Lower lobe of right lung (tissue), 2 donors: ENCODE measurements at regions not wholly inside any gene's neighbourhood (a gene's known extent, or its start where the extent isn't known, plus 50 kb on each side); places are given as distances from the start of the nearest gene placed in this dataset.

Experiments
- ATAC-seq, 2 donors: fragments of 200-7000 bp; cut with Tn5 transposase; one replicate each; pipeline ENCODE4 v1.9.1; 2020 to 2022; ENCODE audit warnings: mild to moderate bottlenecking in 2 of 2, moderate library complexity in 2 of 2
- DNase-seq: peaks from one replicate; pipeline ENCODE4 v3.0.0-alpha.2; 2020
- H3K27ac ChIP-seq: fragments of 200-600 bp; one replicate; pipeline ENCODE4 v1.8.0; 2022
- H3K27me3 ChIP-seq: fragments of 200-600 bp; one replicate; pipeline ENCODE4 v1.8.0; 2022; ENCODE audit warnings: low read depth
- H3K36me3 ChIP-seq: fragments of 200-600 bp; one replicate; pipeline ENCODE4 v1.8.0; 2022; ENCODE audit warnings: mild to moderate bottlenecking
- H3K4me1 ChIP-seq: fragments of 200-600 bp; one replicate; pipeline ENCODE4 v1.8.0; 2022
- H3K4me3 ChIP-seq: fragments of 200-600 bp; one replicate; pipeline ENCODE4 v1.8.0; 2022; ENCODE audit warnings: mild to moderate bottlenecking
- H3K9me3 ChIP-seq: fragments of 200-600 bp; one replicate; pipeline ENCODE4 v1.8.0; 2022
- CTCF ChIP-seq: fragments of 200-600 bp; IDR thresholded peaks from one replicate; pipeline ENCODE4 v1.8.0; 2022; ENCODE audit warnings: antibody characterized with exemption, mild to moderate bottlenecking
- intact Hi-C: fragments of 100-400 bp; cut with DNase I; formaldehyde crosslinking; loops from one replicate; pipeline ENCODE4 v1.11.0; 2022
- donor health status: DM: no; HTN: yes; CAD: no; lungs with severe emphysema.

- Histone ChIP-seq H3K27ac (no peak overlapping the region), H3K27me3 (no peaks in the 10 kb centered on the region), H3K4me1 (no peaks in the 10 kb centered on the region), H3K36me3 (no peaks in the 10 kb centered on the region), H3K4me3 (no peak overlapping the region), H3K9me3 (no peaks in the 10 kb centered on the region)
- intact Hi-C loops = no loop called here
- ATAC-seq = no peak
- TF ChIP-seq CTCF = no peak
- no peak for DNase-seq
Observed at GRCh38 chr5:12114075-12114474, 209.8 kb upstream of the CTNND2 start.

- no peak overlapping the region for H3K27ac ChIP-seq
- intact Hi-C loops = no loop called here
- H3K27me3 ChIP-seq = no peaks in the 10 kb centered on the region
- DNase-seq (no peak), ATAC-seq (no peak)
- H3K4me3 ChIP-seq = no peak overlapping the region
- H3K4me1 ChIP-seq = no peaks in the 10 kb centered on the region
- no peak for TF ChIP-seq CTCF
- H3K9me3 ChIP-seq = no peaks in the 10 kb centered on the region
- no peaks in the 10 kb centered on the region for H3K36me3 ChIP-seq
Observed at GRCh38 chr5:12113062-12113461, 208.8 kb upstream of the CTNND2 start.

GRCh38 chr5:12111261-12111660, 207.0 kb upstream of the CTNND2 start:
- intact Hi-C loops = no loop called here
- no peak for TF ChIP-seq CTCF
- no peak overlapping the region for H3K4me3 ChIP-seq
- H3K27me3 ChIP-seq = no peaks in the 10 kb centered on the region
- ATAC-seq = no peak
- DNase-seq = no peak
- no peaks in the 10 kb centered on the region for H3K36me3 ChIP-seq
- H3K9me3 ChIP-seq = no peaks in the 10 kb centered on the region
- H3K27ac ChIP-seq = no peak overlapping the region
- no peaks in the 10 kb centered on the region for H3K4me1 ChIP-seq

- no peak for DNase-seq
- Histone ChIP-seq H3K27ac (no peak overlapping the region), H3K4me1 (no peaks in the 10 kb centered on the region), H3K9me3 (no peaks in the 10 kb centered on the region), H3K4me3 (no peak overlapping the region), H3K36me3 (no peaks in the 10 kb centered on the region), H3K27me3 (no peaks in the 10 kb centered on the region)
- intact Hi-C loops = no loop called here
- ATAC-seq = no peak
- TF ChIP-seq CTCF = no peak
Observed at GRCh38 chr5:12110629-12111028, 206.4 kb upstream of the CTNND2 start.

- no peaks in the 10 kb centered on the region for H3K27me3 ChIP-seq
- H3K4me3 ChIP-seq = no peak overlapping the region
- no peak for ATAC-seq
- no peak overlapping the region for H3K27ac ChIP-seq
- H3K4me1 ChIP-seq = no peaks in the 10 kb centered on the region
- no peak for TF ChIP-seq CTCF
- no peaks in the 10 kb centered on the region for H3K9me3 ChIP-seq
- intact Hi-C loops = no loop called here
- DNase-seq = no peak
- H3K36me3 ChIP-seq = no peaks in the 10 kb centered on the region
Observed at GRCh38 chr5:12109075-12109688, 204.9 kb upstream of the CTNND2 start.

GRCh38 chr5:12102151-12102550, 197.9 kb upstream of the CTNND2 start:
- ATAC-seq (no peak), DNase-seq (no peak)
- no peak for TF ChIP-seq CTCF
- Histone ChIP-seq H3K27ac (no peak overlapping the region), H3K4me3 (no peak overlapping the region), H3K27me3 (no peaks in the 10 kb centered on the region), H3K36me3 (no peaks in the 10 kb centered on the region), H3K9me3 (no peaks in the 10 kb centered on the region), H3K4me1 (no peaks in the 10 kb centered on the region)
- intact Hi-C loops = no loop called here
